GM12878 (cell line): ENCODE measurements at regions not wholly inside any gene's neighbourhood (a gene's known extent, or its start where the extent isn't known, plus 50 kb on each side); places are given as distances from the start of the nearest gene placed in this dataset.

ENCODE experiments used
- ATAC-seq: fragments of 200-7000 bp; cut with Tn5 transposase; 3 replicates; pipeline ENCODE4 v1.9.1; 2020; ENCODE audit warnings: mild to moderate bottlenecking, moderate library complexity
- BruUV-seq: library from RNA; stranded (reverse); fragments of 400-500 nt; replicated peaks from 2 replicates; lab custom pipeline; 2021; lab: Mats Ljungman, UMichigan
- CTCF ChIA-PET: fragments of 300-600 bp; sonication (Branson Sonifier 250); formaldehyde crosslinking; extraction: SDS; loops from one replicate; lab custom pipeline; 2021; ENCODE audit warnings: inconsistent platforms; lab: Yijun Ruan, JAX
- POLR2A ChIA-PET: fragments of 350-600 bp; formaldehyde crosslinking; extraction: SDS; loops from one replicate; lab custom pipeline; 2021; ENCODE audit warnings: inconsistent platforms; lab: Charles Lee
- RAD21 ChIA-PET: fragments of 300-600 bp; sonication (Branson Sonifier 250); formaldehyde crosslinking; loops from one replicate; lab custom pipeline; 2023; ENCODE audit warnings: antibody characterized with exemption; ENCODE audit not compliant: unreplicated experiment; lab: Charles Lee
- SMC1A ChIA-PET: fragments of 300-600 bp; sonication (Branson Sonifier 250); formaldehyde crosslinking; loops from one replicate; lab custom pipeline; 2023; ENCODE audit not compliant: unreplicated experiment, uncharacterized antibody; lab: Charles Lee
- DNase-seq: peaks from one replicate; pipeline ENCODE4 v3.0.0-alpha.2; 2011; ENCODE audit warnings: low read depth, low spot score
- FAIRE-seq: peaks from 3 replicates; lab custom pipeline; 2011; peaks lifted over from hg19 to GRCh38; lab: Jason Lieb, UNC
- H2AFZ ChIP-seq: 2 replicates; pipeline ENCODE4 v1.6.0; 2011; ENCODE audit warnings: low read depth, low read length, control low read depth; ENCODE audit not compliant: control insufficient read depth
- H3K27ac ChIP-seq: 2 replicates; pipeline ENCODE4 v1.5.1; 2011; ENCODE audit warnings: control low read depth; ENCODE audit not compliant: control insufficient read depth, insufficient read depth
- H3K27me3 ChIP-seq, 2 experiments: replicated peaks in 1 of 2; 2 replicates each; pipeline versions ENCODE4 v1.6.0 to v1.6.1; 2011; ENCODE audit warnings: low read length in 1 of 2; ENCODE audit not compliant: control insufficient read depth in 2 of 2, insufficient read depth in 2 of 2
- H3K36me3 ChIP-seq, 2 experiments: 2 replicates each; pipeline ENCODE4 v1.5.1; 2011; ENCODE audit warnings: low read length in 1 of 2; ENCODE audit not compliant: control insufficient read depth in 2 of 2, insufficient read depth in 2 of 2
- H3K4me1 ChIP-seq: 2 replicates; pipeline ENCODE4 v1.6.1; 2011; ENCODE audit warnings: mild to moderate bottlenecking, low read length, moderate library complexity, mixed read lengths; ENCODE audit not compliant: control insufficient read depth, insufficient read depth
- H3K4me2 ChIP-seq: 2 replicates; pipeline ENCODE4 v1.6.0; 2011; ENCODE audit warnings: control low read depth; ENCODE audit not compliant: control insufficient read depth, insufficient read depth
- H3K4me3 ChIP-seq: fragments of 200-600 bp; sonication (generic); 2 replicates; pipeline ENCODE4 v1.5.1; 2016
- H3K79me2 ChIP-seq: 2 replicates; pipeline ENCODE4 v1.6.0; 2011; ENCODE audit warnings: low read length; ENCODE audit not compliant: control insufficient read depth, insufficient read depth
- H3K9ac ChIP-seq: 2 replicates; pipeline ENCODE4 v1.8.0; 2011; ENCODE audit warnings: low read length, control low read depth, mixed read lengths; ENCODE audit not compliant: control insufficient read depth, insufficient read depth
- H3K9me3 ChIP-seq: replicated peaks from 3 replicates; pipeline ENCODE4 v1.5.1; 2011; ENCODE audit warnings: mild to moderate bottlenecking, low read length; ENCODE audit not compliant: control insufficient read depth, insufficient read depth
- H4K20me1 ChIP-seq: 2 replicates; pipeline ENCODE4 v1.6.0; 2011; ENCODE audit not compliant: control insufficient read depth, insufficient read depth
- BRCA1 ChIP-seq: IDR thresholded peaks from 2 replicates; pipeline ENCODE4 v1.6.1; 2011; ENCODE audit warnings: low read depth, low read length, improper control_type of control experiment
- CREB1 ChIP-seq: IDR thresholded peaks from 2 replicates; pipeline ENCODE4 v1.6.1; 2012; ENCODE audit warnings: low read depth, mild to moderate bottlenecking, inconsistent platforms
- FOXM1 ChIP-seq: IDR thresholded peaks from 2 replicates; pipeline ENCODE4 v1.6.1; 2012; ENCODE audit warnings: low read depth, mild to moderate bottlenecking, inconsistent platforms, low read length, moderate library complexity
- KLF5 ChIP-seq: fragments of 450-650 bp; IDR thresholded peaks from 2 replicates; pipeline ENCODE4 v1.6.1; 2014; ENCODE audit warnings: mild to moderate bottlenecking; ENCODE audit not compliant: partially characterized antibody
- NR2C2 ChIP-seq: IDR thresholded peaks from 2 replicates; pipeline ENCODE4 v1.6.1; 2011; ENCODE audit warnings: borderline replicate concordance, low read depth; ENCODE audit not compliant: control insufficient read depth, insufficient read length
- PBX3 ChIP-seq: IDR thresholded peaks from 2 replicates; pipeline ENCODE4 v1.6.1; 2011; ENCODE audit warnings: mild to moderate bottlenecking, low read depth, low read length, moderate library complexity; ENCODE audit not compliant: insufficient replicate concordance
- POLR2AphosphoS5 ChIP-seq: IDR thresholded peaks from 2 replicates; pipeline ENCODE4 v1.6.1; 2011; ENCODE audit warnings: mild to moderate bottlenecking, low read length, inconsistent platforms
- SIN3A ChIP-seq: IDR thresholded peaks from 2 replicates; pipeline ENCODE4 v1.6.1; 2012; ENCODE audit warnings: low read depth, low read length, improper control_type of control experiment
- SIX5 ChIP-seq: IDR thresholded peaks from 2 replicates; pipeline ENCODE4 v1.6.1; 2011; ENCODE audit warnings: mild to moderate bottlenecking, low read depth, low read length, moderate library complexity; ENCODE audit not compliant: severe bottlenecking
- WGBS: methylation state at CpG from one replicate; pipeline ENCODE4 v1.1.6; 2016; ENCODE audit warnings: low lambda C conversion rate; ENCODE audit not compliant: insufficient replicate concordance, insufficient coverage; ENCODE audit errors: missing lambda C conversion rate; 5-methylcytosine and 5-hydroxymethylcytosine counted together
- in situ Hi-C: fragments of 300-500 bp; cut with MboI; formaldehyde crosslinking; loops from 9 replicates; pipeline ENCODE4 v1.14.3; 2018; ENCODE audit warnings: mixed read lengths
- intact Hi-C: fragments of 100-400 bp; cut with micrococcal nuclease; formaldehyde crosslinking; loops from one replicate; pipeline ENCODE4 v1.14.2; 2022; ENCODE audit not compliant: unreplicated experiment
- TF ChIP-seq, protein P1 (sequence below): fragments of 450-650 bp; formaldehyde crosslinking; IDR thresholded peaks from 2 replicates; pipeline ENCODE4 v1.4.0; 2022; ENCODE audit warnings: mild to moderate bottlenecking, moderate library complexity

- no peak for TF ChIP-seq PBX3
Measured at GRCh38 chr5:17769277-17769676, 135.0 kb downstream of the TAF11L14 start (continued).

- no peak overlapping the region for H3K9ac ChIP-seq
- H3K4me2 ChIP-seq = no peak overlapping the region
- DNase-seq = no peak
- no peak overlapping the region for H2AFZ ChIP-seq
- H4K20me1 ChIP-seq = no peaks in the 10 kb centered on the region
- no peaks in the 10 kb centered on the region for H3K36me3 ChIP-seq
- RAD21 ChIA-PET = no interaction called here
- TF ChIP-seq CREB1 = no peak
- TF ChIP-seq NR2C2 = no peak
- TF ChIP-seq SIX5 = no peak
- TF ChIP-seq, all 136 proteins: peak for 0
- intact Hi-C loops (no loop called here), in situ Hi-C loops (no loop called here)
- CTCF ChIA-PET = no interaction called here
- POLR2A ChIA-PET = no interaction called here
- no peak for ATAC-seq
- Histone ChIP-seq H3K79me2 (no peaks in the 10 kb centered on the region), H3K4me1 (no peaks in the 10 kb centered on the region), H3K27ac (no peak overlapping the region), H3K4me3 (no peak overlapping the region), H3K27me3 (no peaks in the 10 kb centered on the region), H3K9me3 (no peaks in the 10 kb centered on the region)
- no peak for FAIRE-seq
- BruUV-seq = no TSS peak
- 14% methylated on average over 6 of the region's 6 CpGs for WGBS
- SMC1A ChIA-PET = no interaction called here
Measured at GRCh38 chr5:17772232-17772631, 138.0 kb downstream of the TAF11L14 start.

- in situ Hi-C loops = no loop called here
- Histone ChIP-seq H3K9ac (no peak overlapping the region), H3K4me2 (no peak overlapping the region), H3K4me3 (no peak overlapping the region), H4K20me1 (no peaks in the 10 kb centered on the region), H3K36me3 (no peaks in the 10 kb centered on the region), H3K27me3 (no peaks in the 10 kb centered on the region), H3K9me3 (no peaks in the 10 kb centered on the region)
- ChIA-PET RAD21 (no interaction called here), SMC1A (interaction anchor here (0.6 kb wide), 1 partner anchor 565 kb away, joined by 4 read pairs; no protein-coding TSS in a partner anchor)
- no peak for ATAC-seq
- no peak for DNase-seq
- no TSS peak for BruUV-seq
- WGBS = 20% methylated on average over 1 of the region's 1 CpG
- TF ChIP-seq SIN3A (no peak), KLF5 (no peak), FOXM1 (no peak), POLR2AphosphoS5 (no peak), BRCA1 (no peak)
- TF ChIP-seq, protein P1, sequence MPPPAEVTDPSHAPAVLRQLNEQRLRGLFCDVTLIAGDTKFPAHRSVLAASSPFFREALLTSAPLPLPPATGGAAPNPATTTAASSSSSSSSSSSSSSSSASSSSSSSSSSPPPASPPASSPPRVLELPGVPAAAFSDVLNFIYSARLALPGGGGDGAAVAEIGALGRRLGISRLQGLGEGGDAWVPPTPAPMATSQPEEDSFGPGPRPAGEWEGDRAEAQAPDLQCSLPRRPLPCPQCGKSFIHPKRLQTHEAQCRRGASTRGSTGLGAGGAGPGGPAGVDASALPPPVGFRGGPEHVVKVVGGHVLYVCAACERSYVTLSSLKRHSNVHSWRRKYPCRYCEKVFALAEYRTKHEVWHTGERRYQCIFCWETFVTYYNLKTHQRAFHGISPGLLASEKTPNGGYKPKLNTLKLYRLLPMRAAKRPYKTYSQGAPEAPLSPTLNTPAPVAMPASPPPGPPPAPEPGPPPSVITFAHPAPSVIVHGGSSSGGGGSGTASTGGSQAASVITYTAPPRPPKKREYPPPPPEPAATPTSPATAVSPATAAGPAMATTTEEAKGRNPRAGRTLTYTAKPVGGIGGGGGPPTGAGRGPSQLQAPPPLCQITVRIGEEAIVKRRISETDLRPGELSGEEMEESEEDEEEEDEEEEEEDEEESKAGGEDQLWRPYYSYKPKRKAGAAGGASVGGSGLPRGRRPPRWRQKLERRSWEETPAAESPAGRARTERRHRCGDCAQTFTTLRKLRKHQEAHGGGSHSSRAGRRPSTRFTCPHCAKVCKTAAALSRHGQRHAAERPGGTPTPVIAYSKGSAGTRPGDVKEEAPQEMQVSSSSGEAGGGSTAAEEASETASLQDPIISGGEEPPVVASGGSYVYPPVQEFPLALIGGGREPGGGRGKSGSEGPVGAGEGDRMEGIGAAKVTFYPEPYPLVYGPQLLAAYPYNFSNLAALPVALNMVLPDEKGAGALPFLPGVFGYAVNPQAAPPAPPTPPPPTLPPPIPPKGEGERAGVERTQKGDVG (CRISPR knock-in tag) = no peak
- TF ChIP-seq, all 136 proteins: peak for 0
- POLR2A ChIA-PET = no interaction called here
- H3K27ac ChIP-seq = no peak overlapping the region
- no peak for FAIRE-seq
- intact Hi-C loops = no loop called here
- CTCF ChIA-PET = interaction anchor here (0.6 kb wide), 1 partner anchor 574 kb away, joined by 3 read pairs; no protein-coding TSS in a partner anchor
- no peaks in the 10 kb centered on the region for H3K79me2 ChIP-seq
- no peak overlapping the region for H2AFZ ChIP-seq
- H3K4me1 ChIP-seq = no peaks in the 10 kb centered on the region
Measured at GRCh38 chr5:17785774-17786173, 151.5 kb downstream of the TAF11L14 start.
